ENCODE measurements at regions not wholly inside any gene's neighbourhood (a gene's known extent, or its start where the extent isn't known, plus 50 kb on each side); places are given as distances from the start of the nearest gene placed in this dataset.

DNA sequence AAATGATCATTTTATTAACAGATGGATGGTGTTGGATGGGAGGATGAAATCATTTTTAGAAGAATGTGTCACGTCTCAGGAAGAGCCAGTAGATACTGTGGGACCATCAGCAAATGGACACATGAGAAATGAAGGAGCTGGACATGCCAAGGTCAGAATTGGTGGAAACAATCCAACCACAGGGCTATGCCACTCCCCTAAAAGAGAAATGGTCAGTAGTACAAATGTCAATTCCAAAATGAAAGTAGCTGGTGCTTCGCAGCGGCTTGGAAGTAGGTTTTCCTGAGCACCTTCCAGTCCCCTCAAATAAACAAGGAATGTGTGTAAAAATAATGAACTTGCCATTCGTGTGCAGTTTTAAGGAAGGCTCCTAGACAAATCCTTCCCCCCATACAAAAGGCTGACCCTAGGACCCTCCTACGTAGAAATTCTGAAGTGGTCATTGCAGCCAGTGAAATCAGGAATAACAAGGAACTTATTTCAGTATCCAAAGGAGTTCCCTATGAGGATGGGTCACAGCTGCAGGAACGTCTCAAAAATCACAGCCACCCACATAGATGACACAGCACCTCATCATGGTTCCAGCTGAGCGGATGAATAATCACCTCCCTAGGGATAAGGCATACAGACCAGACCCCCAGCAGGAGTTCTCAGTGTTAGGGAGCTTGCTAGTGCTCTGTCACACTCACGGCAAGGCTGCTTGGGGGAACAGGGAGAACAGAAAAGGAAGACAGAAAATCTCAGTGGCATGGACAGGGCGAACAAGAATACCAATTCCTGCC is 239.2 kb downstream of the HS3ST3A1 start:
- H3K4me3 ChIP-seq (ENCODE audit: low read depth, low read length) = no peak overlapping the region
- DNase-seq (ENCODE audit: low read depth) = no peak
- TF ChIP-seq, protein P1, sequence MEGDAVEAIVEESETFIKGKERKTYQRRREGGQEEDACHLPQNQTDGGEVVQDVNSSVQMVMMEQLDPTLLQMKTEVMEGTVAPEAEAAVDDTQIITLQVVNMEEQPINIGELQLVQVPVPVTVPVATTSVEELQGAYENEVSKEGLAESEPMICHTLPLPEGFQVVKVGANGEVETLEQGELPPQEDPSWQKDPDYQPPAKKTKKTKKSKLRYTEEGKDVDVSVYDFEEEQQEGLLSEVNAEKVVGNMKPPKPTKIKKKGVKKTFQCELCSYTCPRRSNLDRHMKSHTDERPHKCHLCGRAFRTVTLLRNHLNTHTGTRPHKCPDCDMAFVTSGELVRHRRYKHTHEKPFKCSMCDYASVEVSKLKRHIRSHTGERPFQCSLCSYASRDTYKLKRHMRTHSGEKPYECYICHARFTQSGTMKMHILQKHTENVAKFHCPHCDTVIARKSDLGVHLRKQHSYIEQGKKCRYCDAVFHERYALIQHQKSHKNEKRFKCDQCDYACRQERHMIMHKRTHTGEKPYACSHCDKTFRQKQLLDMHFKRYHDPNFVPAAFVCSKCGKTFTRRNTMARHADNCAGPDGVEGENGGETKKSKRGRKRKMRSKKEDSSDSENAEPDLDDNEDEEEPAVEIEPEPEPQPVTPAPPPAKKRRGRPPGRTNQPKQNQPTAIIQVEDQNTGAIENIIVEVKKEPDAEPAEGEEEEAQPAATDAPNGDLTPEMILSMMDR (conservative IDR thresholded peaks at IDR 0.05; ENCODE audit: low read depth, low read length) = no peak

DNA sequence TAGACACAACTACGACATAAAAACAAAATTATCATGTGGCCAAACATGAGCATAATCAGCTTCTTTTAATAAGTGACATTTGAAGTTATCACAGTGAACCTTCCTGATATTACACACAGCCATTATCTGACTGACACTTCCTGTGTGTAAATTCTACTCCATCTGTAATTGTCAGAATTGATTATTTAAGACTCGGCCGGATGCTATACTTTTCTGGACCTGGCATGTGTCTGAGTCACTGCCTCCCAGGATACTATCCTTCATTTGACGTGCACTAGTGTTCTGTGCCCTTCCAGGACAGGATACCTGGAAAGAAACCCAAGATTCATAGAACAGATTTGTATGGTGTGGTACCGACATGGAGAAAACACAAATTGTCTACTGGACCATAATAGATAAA is 242.0 kb downstream of the HS3ST3A1 start:
- no peak for DNase-seq (ENCODE audit: low read depth)
- TF ChIP-seq, protein P1 (conservative IDR thresholded peaks at IDR 0.05; ENCODE audit: low read depth, low read length) = no peak

DNA sequence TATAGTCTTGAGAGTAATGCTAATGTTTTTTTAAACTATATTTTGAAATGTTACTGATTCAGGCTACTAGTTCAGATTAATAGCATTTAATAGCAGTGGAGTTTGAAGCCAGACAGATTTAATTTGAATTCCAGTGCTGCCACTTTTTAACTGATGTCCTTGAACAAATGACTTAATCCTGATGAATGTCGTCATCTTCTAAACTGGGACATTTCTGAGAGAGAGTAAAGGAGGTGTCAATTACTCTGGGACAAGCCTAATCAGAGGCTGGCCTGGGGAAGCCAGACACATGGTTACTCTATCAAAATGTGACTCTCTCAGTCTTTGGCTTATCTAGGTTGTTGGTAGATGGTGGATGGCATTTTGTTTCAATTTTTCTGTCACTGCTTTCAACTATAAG is 246.7 kb downstream of the HS3ST3A1 start:
- TF ChIP-seq, protein P1 (conservative IDR thresholded peaks at IDR 0.05; ENCODE audit: low read depth, low read length) = no peak
- no peak for DNase-seq (ENCODE audit: low read depth)
- no peak overlapping the region for H3K4me3 ChIP-seq (ENCODE audit: low read depth, low read length)

More for the DNA sequence above, 242.0 kb downstream of the HS3ST3A1 start:
- H3K4me3 ChIP-seq (ENCODE audit: low read depth, low read length) = no peak overlapping the region

DNA sequence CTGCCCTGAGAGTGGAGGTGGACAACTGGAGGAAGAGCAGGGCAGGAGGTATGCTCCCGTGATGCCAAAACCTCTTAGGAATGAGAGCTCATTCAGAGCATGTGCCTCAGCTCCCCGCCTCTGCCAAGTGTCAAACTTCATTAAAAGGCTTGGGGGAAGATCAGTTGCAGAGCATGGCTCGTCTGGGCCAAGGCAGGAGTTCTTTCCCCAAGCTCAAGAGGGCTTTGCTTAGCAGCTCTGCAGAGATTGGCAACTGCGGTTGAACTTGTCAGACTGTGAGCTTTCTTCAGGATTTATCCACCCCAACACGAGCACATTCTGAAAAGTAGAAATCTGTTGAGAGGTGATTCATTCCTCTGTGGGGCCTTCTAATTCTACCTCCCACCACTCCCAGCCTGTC is 248.1 kb downstream of the HS3ST3A1 start:
- no peak overlapping the region for H3K4me3 ChIP-seq (ENCODE audit: low read depth, low read length)
- no peak for DNase-seq (ENCODE audit: low read depth)
- TF ChIP-seq, protein P1 (conservative IDR thresholded peaks at IDR 0.05; ENCODE audit: low read depth, low read length) = no peak

DNA sequence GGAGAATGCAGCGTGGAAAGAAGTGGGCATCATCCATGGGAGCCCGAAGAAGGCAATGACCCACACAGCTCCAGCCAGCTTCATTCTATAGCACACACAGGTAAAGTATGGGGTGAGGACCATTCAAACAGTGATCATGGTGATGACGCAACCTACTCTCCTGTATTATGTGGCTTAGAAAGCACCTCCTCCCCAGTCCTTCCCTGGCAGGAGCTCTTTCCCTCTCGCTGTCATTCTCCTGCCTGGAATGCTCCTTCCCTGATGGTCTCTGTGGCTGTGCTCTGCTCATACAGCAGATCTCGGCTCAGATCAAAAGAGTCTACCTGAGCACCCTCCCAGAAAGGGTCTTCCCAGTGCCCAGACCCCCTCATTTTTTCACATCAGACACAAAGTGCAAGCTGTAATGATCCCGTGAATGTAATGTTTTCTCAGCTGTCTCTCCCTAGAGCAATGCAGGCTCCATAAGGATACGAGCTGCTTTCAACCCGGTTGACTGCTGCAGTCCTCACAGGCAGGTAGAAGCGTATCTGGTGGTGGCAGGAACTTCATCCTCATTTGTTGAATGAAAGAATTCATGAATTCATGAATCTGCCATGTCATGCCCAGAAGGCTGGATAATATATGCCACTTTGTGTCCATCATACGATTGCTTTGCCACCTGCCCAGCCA is 248.8 kb downstream of the HS3ST3A1 start:
- H3K4me3 ChIP-seq (ENCODE audit: low read depth, low read length) = no peak overlapping the region
- TF ChIP-seq, protein P1 (conservative IDR thresholded peaks at IDR 0.05; ENCODE audit: low read depth, low read length) = no peak
- DNase-seq (ENCODE audit: low read depth) = no peak

DNA sequence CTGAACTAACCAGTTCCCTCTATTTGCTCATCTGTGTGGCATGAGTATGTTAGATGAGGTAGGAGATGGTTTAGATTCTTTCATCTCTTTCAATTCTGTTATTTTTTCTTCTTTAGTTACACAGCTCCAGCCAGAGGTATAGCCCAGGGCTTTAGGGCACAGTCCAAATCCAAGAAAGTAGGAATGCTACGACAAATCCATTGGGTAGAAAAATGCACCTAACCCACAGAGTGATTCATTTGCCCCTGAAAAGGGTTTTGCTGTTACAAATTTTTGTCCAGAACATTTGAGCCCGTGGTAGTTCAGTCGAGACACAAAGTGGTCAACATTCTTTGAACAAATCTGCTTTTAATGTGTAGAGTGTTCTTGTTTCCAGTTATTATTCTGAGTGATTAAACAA is 250.7 kb downstream of the HS3ST3A1 start:
- no peak for DNase-seq (ENCODE audit: low read depth)
- TF ChIP-seq, protein P1 (conservative IDR thresholded peaks at IDR 0.05; ENCODE audit: low read depth, low read length) = no peak
- no peak overlapping the region for H3K4me3 ChIP-seq (ENCODE audit: low read depth, low read length)
